ENCODE measurements at regions not wholly inside any gene's neighbourhood (a gene's known extent, or its start where the extent isn't known, plus 50 kb on each side); places are given as distances from the start of the nearest gene placed in this dataset.

DNA sequence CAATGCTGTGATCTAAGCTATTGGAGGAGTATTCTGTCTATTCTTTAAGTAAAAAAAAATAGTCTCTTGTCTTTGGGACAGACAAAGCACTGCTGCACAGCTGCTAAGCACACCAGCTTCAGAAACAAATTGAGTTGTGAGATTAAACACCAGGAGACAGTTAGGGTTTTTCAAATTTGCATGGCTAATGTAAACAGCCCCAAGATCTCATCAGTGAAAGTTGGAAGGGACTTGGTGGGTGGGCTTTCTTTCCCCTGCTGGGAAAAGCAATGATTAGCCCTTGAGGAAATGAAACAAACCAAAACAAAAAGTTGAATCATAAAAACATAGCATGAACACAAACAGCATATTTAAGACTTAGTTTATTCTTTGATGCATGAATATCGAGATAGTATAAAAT lies 143.6 kb upstream of the SLITRK1 start:
- Histone ChIP-seq H3K4me3 (ENCODE audit: low read length in 2 of 2) (no peak overlapping the region), H3K36me3 (ENCODE audit: insufficient read depth, low read length) (no peaks in the 10 kb centered on the region), H3K9me3 (ENCODE audit: control insufficient read depth in 1 of 2, low read length in 2 of 2) (no peaks in the 10 kb centered on the region), H3K4me1 (ENCODE audit: insufficient read depth, low read length) (no peaks in the 10 kb centered on the region), H3K27ac (ENCODE audit: low read depth, low read length) (no peak overlapping the region), H3K27me3 (ENCODE audit: insufficient read depth, low read length) (no peaks in the 10 kb centered on the region)
- DNase-seq = no peak
- ChIA-PET CTCF (ENCODE audit: partially characterized antibody) (no interaction called here), POLR2A (ENCODE audit: partially characterized antibody) (no interaction called here)
- Mint-ChIP-seq H3K4me1 (no peaks in the 10 kb centered on the region), H3K27ac (no peak overlapping the region), H3K27me3 (no peaks in the 10 kb centered on the region), H3K4me3 (no peak overlapping the region), H3K9me3 (peaks cover 0 to 4% (median 0%) of the 10 kb centered on the region in 8 donors), H3K36me3 (no peaks in the 10 kb centered on the region)
- intact Hi-C loops (cut with micrococcal nuclease) = no loop called here

GRCh38 chr13:83996415-83996814 lies 114.1 kb upstream of the SLITRK1 start:
- no peak for DNase-seq
- intact Hi-C loops (cut with micrococcal nuclease) = no loop called here
- Mint-ChIP-seq H3K27ac (no peak overlapping the region), H3K9me3 (peaks cover 0 to 3% (median 0%) of the 10 kb centered on the region in 8 donors), H3K27me3 (no peaks in the 10 kb centered on the region), H3K4me3 (no peak overlapping the region), H3K36me3 (no peaks in the 10 kb centered on the region), H3K4me1 (no peaks in the 10 kb centered on the region)
- Histone ChIP-seq H3K4me3 (ENCODE audit: low read length in 2 of 2) (no peak overlapping the region), H3K36me3 (ENCODE audit: insufficient read depth, low read length) (no peaks in the 10 kb centered on the region), H3K4me1 (ENCODE audit: insufficient read depth, low read length) (no peaks in the 10 kb centered on the region), H3K27me3 (ENCODE audit: insufficient read depth, low read length) (no peaks in the 10 kb centered on the region), H3K27ac (ENCODE audit: low read depth, low read length) (no peak overlapping the region), H3K9me3 (ENCODE audit: control insufficient read depth in 1 of 2, low read length in 2 of 2) (no peaks in the 10 kb centered on the region)
- CTCF ChIA-PET (ENCODE audit: partially characterized antibody) = no interaction called here
- POLR2A ChIA-PET (ENCODE audit: partially characterized antibody) = no interaction called here

DNA sequence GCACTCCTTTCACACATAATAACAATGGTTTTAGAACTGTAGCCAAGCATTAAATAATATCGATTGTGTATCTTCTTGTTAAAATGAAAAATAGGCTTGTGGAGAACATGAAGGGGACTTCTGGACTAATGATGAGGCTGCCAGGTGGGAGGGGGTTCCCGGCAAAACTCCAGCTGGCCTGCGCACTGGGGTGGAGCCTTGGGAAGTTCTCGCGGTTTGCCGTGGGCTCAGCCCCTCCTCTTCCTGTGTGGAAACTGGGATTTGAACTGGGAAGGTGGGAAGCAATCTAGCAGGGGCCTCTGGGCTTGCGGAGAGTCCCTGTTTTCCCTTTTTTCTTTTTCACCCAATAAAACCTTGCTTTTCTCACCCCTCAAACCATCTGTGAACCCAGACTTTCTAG lies 113.7 kb upstream of the SLITRK1 start:
- no peak overlapping the region for H3K27ac ChIP-seq (ENCODE audit: low read depth, low read length)
- Mint-ChIP-seq H3K36me3 (no peaks in the 10 kb centered on the region), H3K27ac (no peak overlapping the region), H3K4me3 (no peak overlapping the region), H3K4me1 (no peaks in the 10 kb centered on the region), H3K27me3 (no peaks in the 10 kb centered on the region), H3K9me3 (peaks cover 0 to 3% (median 0%) of the 10 kb centered on the region in 8 donors)
- DNase-seq = no peak
- H3K4me3 ChIP-seq (ENCODE audit: low read length in 2 of 2) = no peak overlapping the region
- ChIA-PET POLR2A (ENCODE audit: partially characterized antibody) (no interaction called here), CTCF (ENCODE audit: partially characterized antibody) (no interaction called here)
- intact Hi-C loops (cut with micrococcal nuclease) = no loop called here
- H3K4me1 ChIP-seq (ENCODE audit: insufficient read depth, low read length) = no peaks in the 10 kb centered on the region
- H3K9me3 ChIP-seq (ENCODE audit: control insufficient read depth in 1 of 2, low read length in 2 of 2) = no peaks in the 10 kb centered on the region
- no peaks in the 10 kb centered on the region for H3K36me3 ChIP-seq (ENCODE audit: insufficient read depth, low read length)
- no peaks in the 10 kb centered on the region for H3K27me3 ChIP-seq (ENCODE audit: insufficient read depth, low read length)

- H3K9me3 ChIP-seq (ENCODE audit: control insufficient read depth in 1 of 2, low read length in 2 of 2) = no peaks in the 10 kb centered on the region
- no peaks in the 10 kb centered on the region for H3K4me1 ChIP-seq (ENCODE audit: insufficient read depth, low read length)
- Mint-ChIP-seq H3K27ac (no peak overlapping the region), H3K4me3 (no peak overlapping the region), H3K4me1 (no peaks in the 10 kb centered on the region), H3K9me3 (peaks cover 0 to 3% (median 0%) of the 10 kb centered on the region in 8 donors), H3K27me3 (no peaks in the 10 kb centered on the region), H3K36me3 (no peaks in the 10 kb centered on the region)
- ChIA-PET POLR2A (ENCODE audit: partially characterized antibody) (no interaction called here), CTCF (ENCODE audit: partially characterized antibody) (no interaction called here)
- no peak overlapping the region for H3K4me3 ChIP-seq (ENCODE audit: low read length in 2 of 2)
- no peak for DNase-seq
- H3K27ac ChIP-seq (ENCODE audit: low read depth, low read length) = no peak overlapping the region
- intact Hi-C loops (cut with micrococcal nuclease) = no loop called here
- no peaks in the 10 kb centered on the region for H3K36me3 ChIP-seq (ENCODE audit: insufficient read depth, low read length)
- H3K27me3 ChIP-seq (ENCODE audit: insufficient read depth, low read length) = no peaks in the 10 kb centered on the region
Observed at GRCh38 chr13:83992566-83993358, 110.5 kb upstream of the SLITRK1 start.

GRCh38 chr13:83987394-83987793 lies 105.1 kb upstream of the SLITRK1 start:
- CTCF ChIA-PET (ENCODE audit: partially characterized antibody) = no interaction called here
- intact Hi-C loops (cut with micrococcal nuclease) = no loop called here

GRCh38 chr13:83984793-83985192 lies 102.5 kb upstream of the SLITRK1 start:
- H3K4me1 Mint-ChIP-seq = peaks cover 0 to 6% (median 3%) of the 10 kb centered on the region in 4 donors
- ChIA-PET POLR2A (ENCODE audit: partially characterized antibody) (no interaction called here), CTCF (ENCODE audit: partially characterized antibody) (no interaction called here)
- H3K27me3 Mint-ChIP-seq = peaks cover 0 to 2% of the 10 kb centered on the region in 2 donors
- no peaks in the 10 kb centered on the region for H3K36me3 Mint-ChIP-seq
- H3K4me3 Mint-ChIP-seq = no peak overlapping the region
- Histone ChIP-seq H3K27me3 (ENCODE audit: insufficient read depth, low read length) (no peaks in the 10 kb centered on the region), H3K36me3 (ENCODE audit: insufficient read depth, low read length) (no peaks in the 10 kb centered on the region), H3K9me3 (ENCODE audit: control insufficient read depth in 1 of 2, low read length in 2 of 2) (no peaks in the 10 kb centered on the region), H3K27ac (ENCODE audit: low read depth, low read length) (no peak overlapping the region), H3K4me1 (ENCODE audit: insufficient read depth, low read length) (no peaks in the 10 kb centered on the region), H3K4me3 (ENCODE audit: low read length in 2 of 2) (no peak overlapping the region)
- H3K9me3 Mint-ChIP-seq = peaks cover 0 to 3% (median 0%) of the 10 kb centered on the region in 8 donors
- DNase-seq = no peak
- H3K27ac Mint-ChIP-seq = no peak overlapping the region
- intact Hi-C loops (cut with micrococcal nuclease) = no loop called here

More at GRCh38 chr13:83987394-83987793, 105.1 kb upstream of the SLITRK1 start:
- Mint-ChIP-seq H3K4me3 (no peak overlapping the region), H3K9me3 (peaks cover 0 to 3% (median 0%) of the 10 kb centered on the region in 8 donors), H3K27me3 (peaks cover 0 to 2% of the 10 kb centered on the region in 2 donors), H3K27ac (no peak overlapping the region), H3K4me1 (peaks cover 0 to 6% (median 3%) of the 10 kb centered on the region in 4 donors), H3K36me3 (no peaks in the 10 kb centered on the region)
- Histone ChIP-seq H3K27me3 (ENCODE audit: insufficient read depth, low read length) (no peaks in the 10 kb centered on the region), H3K4me3 (ENCODE audit: low read length in 2 of 2) (no peak overlapping the region), H3K36me3 (ENCODE audit: insufficient read depth, low read length) (no peaks in the 10 kb centered on the region), H3K4me1 (ENCODE audit: insufficient read depth, low read length) (no peaks in the 10 kb centered on the region), H3K9me3 (ENCODE audit: control insufficient read depth in 1 of 2, low read length in 2 of 2) (no peaks in the 10 kb centered on the region), H3K27ac (ENCODE audit: low read depth, low read length) (no peak overlapping the region)
- DNase-seq = no peak
- POLR2A ChIA-PET (ENCODE audit: partially characterized antibody) = no interaction called here

GRCh38 chr13:83980331-83980730 lies 98.1 kb upstream of the SLITRK1 start:
- H3K9me3 ChIP-seq (ENCODE audit: control insufficient read depth in 1 of 2, low read length in 2 of 2) = no peaks in the 10 kb centered on the region
- POLR2A ChIA-PET (ENCODE audit: partially characterized antibody) = no interaction called here
- H3K4me1 Mint-ChIP-seq = peaks cover 7 to 10% (median 8%) of the 10 kb centered on the region in 4 donors
- H3K27ac ChIP-seq (ENCODE audit: low read depth, low read length) = no peak overlapping the region
- H3K4me3 ChIP-seq (ENCODE audit: low read length in 2 of 2) = no peak overlapping the region
- H3K27me3 Mint-ChIP-seq = no peaks in the 10 kb centered on the region
- H3K36me3 Mint-ChIP-seq = no peaks in the 10 kb centered on the region
- intact Hi-C loops (cut with micrococcal nuclease) = no loop called here
- H3K27ac Mint-ChIP-seq = no peak overlapping the region
- H3K36me3 ChIP-seq (ENCODE audit: insufficient read depth, low read length) = no peaks in the 10 kb centered on the region
- H3K27me3 ChIP-seq (ENCODE audit: insufficient read depth, low read length) = no peaks in the 10 kb centered on the region
- CTCF ChIA-PET (ENCODE audit: partially characterized antibody) = no interaction called here
- no peak overlapping the region for H3K4me3 Mint-ChIP-seq
- no peak for DNase-seq
- H3K9me3 Mint-ChIP-seq = peaks cover 0 to under 1% (median 0%) of the 10 kb centered on the region in 8 donors
- H3K4me1 ChIP-seq (ENCODE audit: insufficient read depth, low read length) = peaks cover 6% of the 10 kb centered on the region
